ENCODE measurements at regions not wholly inside any gene's neighbourhood (a gene's known extent, or its start where the extent isn't known, plus 50 kb on each side); places are given as distances from the start of the nearest gene placed in this dataset. TPM values are rescaled to one million over a fixed set of nuclear protein-coding genes. Genes with fewer than 3 reads are reported as not detected.
A peak's percentile ranks its signal among the peaks of the same experiment; 100 is the strongest.

- H3K4me2 ChIP-seq (replicated peaks; ENCODE audit: extremely low read depth, low read length, poor library complexity, severe bottlenecking), result no peak overlapping the region
Observed at GRCh38 chr9:88938189-88938588, 53.1 kb upstream of the S1PR3 start.

More at GRCh38 chr9:88938189-88938588, 53.1 kb upstream of the S1PR3 start:
- H2AFZ ChIP-seq (ENCODE audit: insufficient read depth, low read depth, low read length, poor library complexity, severe bottlenecking), result no peak overlapping the region
- no peak overlapping the region for H3K27ac ChIP-seq (ENCODE audit: low read depth in 1 of 2, low read length in 2 of 2)
- no peak overlapping the region for H3K9ac ChIP-seq (ENCODE audit: insufficient read depth, low read length, poor library complexity, severe bottlenecking)
- no peaks in the 10 kb centered on the region for H4K20me1 ChIP-seq (ENCODE audit: insufficient read depth, low read length)
- no peak for DNase-seq
- H3K79me2 ChIP-seq (ENCODE audit: insufficient read depth, low read length), result no peaks in the 10 kb centered on the region
- H3K27ac Mint-ChIP-seq, result peak overlapping the region in 1 of 7 donors; percentile 40
- H3K36me3 ChIP-seq (replicated peaks in 1 of 2; ENCODE audit: control insufficient read depth in 1 of 2, insufficient read depth in 2 of 2, low read length in 2 of 2), result no peaks in the 10 kb centered on the region
- intact Hi-C loops (cut with micrococcal nuclease), result loop anchor here in 1 of 2 donors (1.0 to 5.0 kb wide), 2 partner anchors 12 to 54 kb away; partner anchors contain the start of gene S1PR3
- no peak for TF ChIP-seq CTCF (IDR thresholded peaks at IDR 0.05)
- H3K9me3 Mint-ChIP-seq, result peaks cover 0 to 5% (median 2%) of the 10 kb centered on the region in 7 donors
- peaks cover 3 to 6% of the 10 kb centered on the region in 2 donors for H3K36me3 Mint-ChIP-seq
- 93% methylated on average over 2 of the region's 4 CpGs for WGBS (ENCODE audit: insufficient coverage)
- no peak overlapping the region for H3K4me3 Mint-ChIP-seq
- H3K27me3 ChIP-seq (ENCODE audit: control insufficient read depth in 2 of 2, insufficient read depth in 2 of 2, low read length in 2 of 2), result no peaks in the 10 kb centered on the region
- peaks cover 54% of the 10 kb centered on the region for H3K4me1 Mint-ChIP-seq
- H3K4me3 ChIP-seq (replicated peaks in 1 of 3; ENCODE audit: low read depth in 2 of 3, low read length in 3 of 3), result no peak overlapping the region
- peaks cover 1 to 2% (median 1%) of the 10 kb centered on the region in 3 donors for H3K27me3 Mint-ChIP-seq (ENCODE audit: low read depth in 3 of 3)
- H3K9me3 ChIP-seq (replicated peaks in 1 of 2; ENCODE audit: control insufficient read depth in 1 of 2, insufficient read depth in 1 of 2, low read length in 2 of 2), result no peaks in the 10 kb centered on the region
- peaks cover 47 to 51% of the 10 kb centered on the region in 2 donors for H3K4me1 ChIP-seq (ENCODE audit: control insufficient read depth in 1 of 2, insufficient read depth in 2 of 2, low read length in 2 of 2)

Small RNA genes lying in the stretch of these regions (small RNA-seq; reads per million reads assigned to genes)
- not detected for gene MIR4289 (ENCODE audit: insufficient read length, low read depth)

All from CD14-positive monocyte (primary cell).